ENCODE measurements at regions not wholly inside any gene's neighbourhood (a gene's known extent, or its start where the extent isn't known, plus 50 kb on each side); places are given as distances from the start of the nearest gene placed in this dataset.

- TF ChIP-seq CTCF (IDR thresholded peaks at IDR 0.05) (no peak), POLR2A (IDR thresholded peaks at IDR 0.05) (no peak)
Measured at GRCh38 chr13:77386046-77386445, 59.2 kb upstream of the MYCBP2 start.

Data from esophagus squamous epithelium (tissue), 4 donors.